HepG2 (cell line): ENCODE measurements at regions not wholly inside any gene's neighbourhood (a gene's known extent, or its start where the extent isn't known, plus 50 kb on each side); places are given as distances from the start of the nearest gene placed in this dataset.

Experiments
- HCFC1 ChIP-seq: fragments of 150-350 bp; IDR thresholded peaks from 2 replicates; pipeline ENCODE4 v1.6.1; 2014; ENCODE audit warnings: low read depth, low read length
- NFKBIZ ChIP-seq: IDR thresholded peaks from 2 replicates; pipeline ENCODE4 v1.6.1; 2018; ENCODE audit warnings: missing genetic modification reagents, missing compliant biosample characterization
- SOX6 ChIP-seq, 2 experiments: fragments of 450-650 bp in 1 of 2; sonication (generic) in 1 of 2; formaldehyde crosslinking in 1 of 2; IDR thresholded peaks; 2 replicates each; pipeline versions ENCODE4 v1.4.0 to v1.6.1; 2017 to 2020; ENCODE audit warnings: antibody characterized with exemption in 1 of 2, mild to moderate bottlenecking in 1 of 2, missing genetic modification reagents in 1 of 2
- ZNF879 ChIP-seq: sonication (generic); formaldehyde crosslinking; IDR thresholded peaks from 2 replicates; pipeline ENCODE4 v1.8.1; 2023; ENCODE audit warnings: missing genetic modification reagents

DNA sequence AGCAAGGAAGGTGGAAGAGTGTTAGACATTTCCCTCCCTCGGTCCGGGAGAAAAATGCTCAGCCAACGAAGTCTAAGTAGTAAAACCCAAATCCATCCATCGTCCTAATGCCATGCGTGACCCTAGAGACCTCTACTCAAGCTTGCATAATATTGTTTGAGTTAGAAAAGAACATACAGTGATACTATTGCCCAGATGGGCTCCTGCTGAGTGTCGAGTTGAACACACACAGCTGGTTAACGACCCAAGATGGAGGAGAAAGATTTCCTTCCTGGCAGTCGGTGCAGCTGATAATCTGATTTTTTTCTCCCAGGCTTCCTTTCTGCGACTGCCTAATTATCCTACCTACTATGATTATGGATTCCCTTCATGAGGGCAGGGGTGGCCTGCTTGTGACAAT lies 164.4 kb upstream of the KCNG1 start:
- TF ChIP-seq ZNF879 (CRISPR knock-in tag), result no peak
- TF ChIP-seq SOX6 (IDR thresholded peaks at IDR 0.05), result no peak
- no peak for TF ChIP-seq SOX6 (CRISPR knock-in tag; IDR thresholded peaks at IDR 0.05)
- TF ChIP-seq NFKBIZ (CRISPR knock-in tag), result no peak
- TF ChIP-seq HCFC1, result no peak
